ENCODE measurements at regions not wholly inside any gene's neighbourhood (a gene's known extent, or its start where the extent isn't known, plus 50 kb on each side); places are given as distances from the start of the nearest gene placed in this dataset.

DNA sequence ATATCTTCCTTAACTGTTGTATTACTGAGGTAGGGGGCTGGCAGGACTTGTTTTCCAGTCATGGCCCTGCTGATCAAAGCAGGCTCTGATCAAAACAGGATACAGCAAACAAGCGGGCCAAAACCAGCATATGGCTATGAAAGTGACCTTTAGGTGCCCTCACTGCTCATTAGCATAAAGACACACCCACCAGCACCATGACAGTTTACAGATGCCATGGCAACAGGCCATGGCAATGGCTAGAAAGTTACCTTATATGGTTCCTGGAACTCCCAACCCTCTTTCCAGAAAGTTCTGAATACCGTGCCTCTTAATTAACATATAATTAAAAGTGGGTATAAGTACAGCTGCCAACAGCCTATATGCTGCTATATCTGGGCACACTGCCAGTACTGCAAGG lies 551.4 kb upstream of the SGCG start:
- TF ChIP-seq, protein P1, sequence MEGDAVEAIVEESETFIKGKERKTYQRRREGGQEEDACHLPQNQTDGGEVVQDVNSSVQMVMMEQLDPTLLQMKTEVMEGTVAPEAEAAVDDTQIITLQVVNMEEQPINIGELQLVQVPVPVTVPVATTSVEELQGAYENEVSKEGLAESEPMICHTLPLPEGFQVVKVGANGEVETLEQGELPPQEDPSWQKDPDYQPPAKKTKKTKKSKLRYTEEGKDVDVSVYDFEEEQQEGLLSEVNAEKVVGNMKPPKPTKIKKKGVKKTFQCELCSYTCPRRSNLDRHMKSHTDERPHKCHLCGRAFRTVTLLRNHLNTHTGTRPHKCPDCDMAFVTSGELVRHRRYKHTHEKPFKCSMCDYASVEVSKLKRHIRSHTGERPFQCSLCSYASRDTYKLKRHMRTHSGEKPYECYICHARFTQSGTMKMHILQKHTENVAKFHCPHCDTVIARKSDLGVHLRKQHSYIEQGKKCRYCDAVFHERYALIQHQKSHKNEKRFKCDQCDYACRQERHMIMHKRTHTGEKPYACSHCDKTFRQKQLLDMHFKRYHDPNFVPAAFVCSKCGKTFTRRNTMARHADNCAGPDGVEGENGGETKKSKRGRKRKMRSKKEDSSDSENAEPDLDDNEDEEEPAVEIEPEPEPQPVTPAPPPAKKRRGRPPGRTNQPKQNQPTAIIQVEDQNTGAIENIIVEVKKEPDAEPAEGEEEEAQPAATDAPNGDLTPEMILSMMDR (IDR thresholded peaks at IDR 0.05) = no peak
- no peak for TF ChIP-seq POLR2A (IDR thresholded peaks at IDR 0.05)
